OCI-LY1 (cell line): ENCODE measurements at regions not wholly inside any gene's neighbourhood (a gene's known extent, or its start where the extent isn't known, plus 50 kb on each side); places are given as distances from the start of the nearest gene placed in this dataset.

Source experiments
- H2AFZ ChIP-seq: fragments of 200-600 bp; sonication (generic), shearing (Covaris generic); 2 replicates; pipeline ENCODE4 v1.6.0; 2014; ENCODE audit warnings: antibody characterized with exemption, mild to moderate bottlenecking, low read length
- H3F3A ChIP-seq: fragments of 200-600 bp; sonication (generic), shearing (Covaris generic); 2 replicates; pipeline ENCODE4 v1.6.0; 2014; ENCODE audit warnings: mild to moderate bottlenecking, antibody characterized with exemption, low read length, moderate library complexity; ENCODE audit not compliant: insufficient read depth
- H3K27ac ChIP-seq: fragments of 200-600 bp; sonication (generic); 2 replicates; pipeline ENCODE4 v1.5.1; 2014; ENCODE audit warnings: low read length, mixed run types, mild to moderate bottlenecking, low read depth; ENCODE audit not compliant: poor library complexity, severe bottlenecking
- H3K27me3 ChIP-seq: fragments of 200-600 bp; sonication (generic); 2 replicates; pipeline ENCODE4 v1.6.0; 2014; ENCODE audit warnings: antibody characterized with exemption, mild to moderate bottlenecking, low read length, moderate library complexity; ENCODE audit not compliant: insufficient read depth
- H3K36me3 ChIP-seq: fragments of 200-600 bp; sonication (generic); 2 replicates; pipeline ENCODE4 v1.6.1; 2014; ENCODE audit warnings: mild to moderate bottlenecking, antibody characterized with exemption, low read length, moderate library complexity, mixed read lengths; ENCODE audit not compliant: insufficient read depth
- H3K4me1 ChIP-seq: fragments of 200-600 bp; sonication (generic); 2 replicates; pipeline ENCODE4 v1.5.1; 2014; ENCODE audit warnings: mild to moderate bottlenecking, low read length, moderate library complexity; ENCODE audit not compliant: insufficient read depth, severe bottlenecking
- H3K4me2 ChIP-seq: fragments of 200-600 bp; sonication (generic), shearing (Covaris generic); 2 replicates; pipeline ENCODE4 v1.6.1; 2014; ENCODE audit warnings: low read length
- H3K4me3 ChIP-seq: fragments of 200-600 bp; sonication (generic); 2 replicates; pipeline ENCODE4 v1.5.1; 2014; ENCODE audit warnings: low read length, low read depth, mild to moderate bottlenecking, mixed read lengths; ENCODE audit not compliant: poor library complexity, severe bottlenecking
- H3K79me2 ChIP-seq: fragments of 200-600 bp; shearing (Covaris generic); 2 replicates; pipeline ENCODE4 v1.6.1; 2016; ENCODE audit warnings: mixed run types, low read length, mixed read lengths; ENCODE audit not compliant: insufficient read depth
- H3K9ac ChIP-seq: fragments of 200-600 bp; sonication (generic), shearing (Covaris generic); 2 replicates; pipeline ENCODE4 v1.6.1; 2014; ENCODE audit warnings: mild to moderate bottlenecking, low read length, mixed read lengths
- H3K9me2 ChIP-seq: fragments of 200-600 bp; sonication (generic), shearing (Covaris generic); 2 replicates; pipeline ENCODE4 v1.6.1; 2014; ENCODE audit warnings: low read depth, mild to moderate bottlenecking, low read length, mixed read lengths
- H3K9me3 ChIP-seq: fragments of 200-600 bp; shearing (Covaris generic); 2 replicates; pipeline ENCODE4 v1.6.1; 2014; ENCODE audit warnings: low read length, mixed read lengths
- H4K20me1 ChIP-seq: fragments of 200-600 bp; sonication (generic), shearing (Covaris generic); 2 replicates; pipeline ENCODE4 v1.6.0; 2016; ENCODE audit warnings: mild to moderate bottlenecking, low read length; ENCODE audit not compliant: insufficient read depth
- EZH2 ChIP-seq: fragments of 200-600 bp; sonication (generic), shearing (Covaris generic); IDR thresholded peaks from 2 replicates; pipeline ENCODE4 v1.8.0; 2017; ENCODE audit warnings: borderline replicate concordance, mixed run types, mild to moderate bottlenecking, antibody characterized with exemption, low read length, moderate library complexity, mixed read lengths
- TF ChIP-seq, protein P1 (sequence below): fragments of 200-600 bp; sonication (generic), shearing (Covaris generic); IDR thresholded peaks from 2 replicates; pipeline ENCODE4 v1.5.1; 2017; ENCODE audit warnings: mild to moderate bottlenecking, antibody characterized with exemption, low read length, moderate library complexity, mixed read lengths

DNA sequence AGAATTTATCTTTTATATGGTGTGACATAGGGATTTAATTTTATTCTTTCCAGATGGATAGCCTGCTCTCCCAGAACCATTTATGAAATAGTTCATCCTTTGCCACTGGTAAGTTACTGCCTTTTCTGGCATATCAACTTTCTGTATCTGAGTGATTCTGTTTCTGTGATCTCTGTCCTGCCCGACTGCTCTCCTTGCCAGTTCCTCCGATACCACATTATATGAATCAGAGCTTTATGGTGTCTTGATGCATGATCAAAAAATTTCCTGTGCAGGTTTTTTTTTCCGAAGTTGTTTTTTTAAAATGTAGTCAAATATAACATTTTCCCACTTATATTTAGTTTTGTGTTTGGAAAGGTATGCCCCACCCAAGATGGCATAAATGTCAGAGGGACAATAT is 242.5 kb downstream of the CYP26B1 start:
- no peaks in the 10 kb centered on the region for H3K4me1 ChIP-seq
- H3K36me3 ChIP-seq = no peaks in the 10 kb centered on the region
- H3F3A ChIP-seq = no peaks in the 10 kb centered on the region
- no peaks in the 10 kb centered on the region for H3K79me2 ChIP-seq
- no peak overlapping the region for H3K4me3 ChIP-seq
- TF ChIP-seq, protein P1, sequence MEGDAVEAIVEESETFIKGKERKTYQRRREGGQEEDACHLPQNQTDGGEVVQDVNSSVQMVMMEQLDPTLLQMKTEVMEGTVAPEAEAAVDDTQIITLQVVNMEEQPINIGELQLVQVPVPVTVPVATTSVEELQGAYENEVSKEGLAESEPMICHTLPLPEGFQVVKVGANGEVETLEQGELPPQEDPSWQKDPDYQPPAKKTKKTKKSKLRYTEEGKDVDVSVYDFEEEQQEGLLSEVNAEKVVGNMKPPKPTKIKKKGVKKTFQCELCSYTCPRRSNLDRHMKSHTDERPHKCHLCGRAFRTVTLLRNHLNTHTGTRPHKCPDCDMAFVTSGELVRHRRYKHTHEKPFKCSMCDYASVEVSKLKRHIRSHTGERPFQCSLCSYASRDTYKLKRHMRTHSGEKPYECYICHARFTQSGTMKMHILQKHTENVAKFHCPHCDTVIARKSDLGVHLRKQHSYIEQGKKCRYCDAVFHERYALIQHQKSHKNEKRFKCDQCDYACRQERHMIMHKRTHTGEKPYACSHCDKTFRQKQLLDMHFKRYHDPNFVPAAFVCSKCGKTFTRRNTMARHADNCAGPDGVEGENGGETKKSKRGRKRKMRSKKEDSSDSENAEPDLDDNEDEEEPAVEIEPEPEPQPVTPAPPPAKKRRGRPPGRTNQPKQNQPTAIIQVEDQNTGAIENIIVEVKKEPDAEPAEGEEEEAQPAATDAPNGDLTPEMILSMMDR = no peak
- no peak for TF ChIP-seq EZH2
- H3K4me2 ChIP-seq = no peak overlapping the region
- no peaks in the 10 kb centered on the region for H4K20me1 ChIP-seq
- no peaks in the 10 kb centered on the region for H3K9me3 ChIP-seq
- no peak overlapping the region for H3K27ac ChIP-seq
- no peak overlapping the region for H2AFZ ChIP-seq
- H3K27me3 ChIP-seq = no peaks in the 10 kb centered on the region
- H3K9me2 ChIP-seq = no peaks in the 10 kb centered on the region
- H3K9ac ChIP-seq = no peak overlapping the region

DNA sequence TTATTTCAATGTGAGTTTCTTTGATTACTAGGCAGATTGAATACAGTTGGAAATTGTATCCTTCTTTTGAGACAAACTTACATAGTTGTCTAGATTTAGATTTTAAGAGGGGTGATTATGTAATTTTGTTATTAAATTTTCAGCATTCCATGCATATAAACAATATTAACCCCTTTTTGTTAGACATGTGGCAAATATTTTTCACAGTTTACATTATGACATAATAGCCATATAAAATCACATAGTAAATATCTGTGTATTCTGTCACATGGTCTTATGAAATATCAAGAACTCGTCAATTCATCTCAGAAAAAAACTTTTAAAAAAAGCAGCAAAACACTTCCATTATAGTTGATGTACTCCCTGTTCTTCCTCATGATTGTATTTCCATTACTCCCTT is 243.8 kb downstream of the CYP26B1 start:
- Histone ChIP-seq H3K36me3 (no peaks in the 10 kb centered on the region), H3K4me3 (no peak overlapping the region), H3K4me2 (no peak overlapping the region), H3K9me2 (no peaks in the 10 kb centered on the region), H3F3A (no peaks in the 10 kb centered on the region), H3K27ac (no peak overlapping the region), H3K79me2 (no peaks in the 10 kb centered on the region), H4K20me1 (no peaks in the 10 kb centered on the region), H3K9me3 (no peaks in the 10 kb centered on the region), H3K27me3 (no peaks in the 10 kb centered on the region), H3K9ac (no peak overlapping the region), H2AFZ (no peak overlapping the region), H3K4me1 (no peaks in the 10 kb centered on the region)
- no peak for TF ChIP-seq EZH2
- TF ChIP-seq, protein P1 = no peak

DNA sequence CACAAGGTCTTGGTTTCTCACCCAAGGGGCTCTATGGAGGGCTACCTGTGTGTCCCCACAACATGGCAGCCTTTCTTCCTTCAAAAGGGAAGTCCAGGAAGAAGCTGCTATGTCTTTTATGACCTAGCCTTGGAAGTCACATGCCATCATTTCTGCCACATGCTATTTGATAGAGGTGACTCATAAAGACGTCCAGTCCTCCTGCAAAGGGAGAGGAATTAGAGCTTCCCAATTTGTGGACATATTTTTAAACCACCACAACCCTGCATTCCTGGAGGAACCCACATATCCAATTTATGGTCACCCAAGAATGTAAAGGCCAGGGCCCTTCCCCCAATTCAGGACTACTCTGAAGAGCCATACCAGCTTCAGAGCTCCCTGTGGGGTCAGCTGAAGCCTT is 246.2 kb downstream of the CYP26B1 start:
- 0 out of 2 replicates have a peak, but pooled peaks cover 4% of the 10 kb centered on the region for H3K27me3 ChIP-seq
- no peaks in the 10 kb centered on the region for H3F3A ChIP-seq
- no peak overlapping the region for H3K4me2 ChIP-seq
- no peaks in the 10 kb centered on the region for H3K36me3 ChIP-seq
- TF ChIP-seq EZH2 = no peak
- TF ChIP-seq, protein P1 = no peak
- H3K9me3 ChIP-seq = no peaks in the 10 kb centered on the region
- H3K79me2 ChIP-seq = no peaks in the 10 kb centered on the region
- no peaks in the 10 kb centered on the region for H3K4me1 ChIP-seq
- no peaks in the 10 kb centered on the region for H4K20me1 ChIP-seq
- no peak overlapping the region for H2AFZ ChIP-seq
- no peak overlapping the region for H3K9ac ChIP-seq
- no peak overlapping the region for H3K4me3 ChIP-seq
- H3K27ac ChIP-seq = no peak overlapping the region
- H3K9me2 ChIP-seq = no peaks in the 10 kb centered on the region
